ENCODE measurements at regions not wholly inside any gene's neighbourhood (a gene's known extent, or its start where the extent isn't known, plus 50 kb on each side); places are given as distances from the start of the nearest gene placed in this dataset.

- H3K9me3 ChIP-seq: no peaks in the 10 kb centered on the region
- DNase-seq: no peak
- H4K20me1 ChIP-seq (ENCODE audit: insufficient read depth): no peaks in the 10 kb centered on the region
- H3K4me1 ChIP-seq (ENCODE audit: control insufficient read depth in 1 of 2, insufficient read depth in 2 of 2, low read depth in 1 of 2, low read length in 1 of 2): peaks cover 0 to 7% of the 10 kb centered on the region in 2 experiments; a peak in 1 of 4 replicates
- POLR2A ChIA-PET: no interaction called here
- no peaks in the 10 kb centered on the region for H3K36me3 ChIP-seq (replicated peaks in 1 of 2; ENCODE audit: control insufficient read depth in 1 of 2, insufficient read depth in 2 of 2, low read length in 1 of 2)
- H3K9me2 ChIP-seq: no peaks in the 10 kb centered on the region
- 93% methylated on average over 5 of the region's 5 CpGs for WGBS (ENCODE audit: low lambda C conversion rate)
- CTCF ChIA-PET: no interaction called here
- no peaks in the 10 kb centered on the region; the same call in 1 of the 2 replicates for H3K27me3 ChIP-seq (ENCODE audit: insufficient read depth)
- H3K4me3 ChIP-seq (ENCODE audit: low read depth in 2 of 2, low read length in 1 of 2): no peak overlapping the region
- H3K9ac ChIP-seq: no peak overlapping the region
- H2AFZ ChIP-seq (ENCODE audit: low read depth): no peak overlapping the region
- TF ChIP-seq PBX3 (IDR thresholded peaks at IDR 0.05): no peak
- no peak for TF ChIP-seq ELF1 (IDR thresholded peaks at IDR 0.05)
- TF ChIP-seq IRF3 (IDR thresholded peaks at IDR 0.05; ENCODE audit: low read depth, low read length): no peak
- no peak for TF ChIP-seq TEAD4 (IDR thresholded peaks at IDR 0.05; ENCODE audit: borderline replicate concordance, insufficient read depth)
- TF ChIP-seq FOSL2 (IDR thresholded peaks at IDR 0.05; ENCODE audit: borderline replicate concordance, low read depth): no peak
- no peak for TF ChIP-seq RXRA (IDR thresholded peaks at IDR 0.05; ENCODE audit: borderline replicate concordance, low read depth)
- no peak for TF ChIP-seq MEF2A (IDR thresholded peaks at IDR 0.05; ENCODE audit: borderline replicate concordance, low read depth)
- TF ChIP-seq USF1 (IDR thresholded peaks at IDR 0.05; ENCODE audit: borderline replicate concordance, low read depth): no peak
- no peak for TF ChIP-seq RCOR1 (IDR thresholded peaks at IDR 0.05; ENCODE audit: low read length)
- H3F3A ChIP-seq (replicated peaks; ENCODE audit: insufficient read depth): no peaks in the 10 kb centered on the region
- H3K27ac ChIP-seq (ENCODE audit: low read depth in 2 of 2, low read length in 1 of 2): no peak overlapping the region
- no peaks in the 10 kb centered on the region for H3K79me2 ChIP-seq (ENCODE audit: insufficient read depth)
- H3K4me2 ChIP-seq: no peak overlapping the region
These were observed 195.4 kb upstream of the ZMIZ1 start for GRCh38 chr10:78873413-78873812.

- Histone ChIP-seq H2AFZ (ENCODE audit: low read depth) (no peak overlapping the region), H3K9ac (no peak overlapping the region)
- CTCF ChIA-PET: interaction anchor here (1.8 kb wide), 1 partner anchor 11 kb away, joined by 4 read pairs; no protein-coding TSS in a partner anchor
- TF ChIP-seq RFX5 (IDR thresholded peaks at IDR 0.05; ENCODE audit: low read length) (no peak), PBX3 (IDR thresholded peaks at IDR 0.05) (no peak), RAD21 (IDR thresholded peaks at IDR 0.05; ENCODE audit: low read length) (no peak), REST (IDR thresholded peaks at IDR 0.05; ENCODE audit: low read depth, low read length) (no peak), NRF1 (IDR thresholded peaks at IDR 0.05; ENCODE audit: low read depth, low read length) (no peak), SIN3A (IDR thresholded peaks at IDR 0.05; ENCODE audit: borderline replicate concordance, low read depth, low read length) (no peak), GATA2 (CRISPR knock-in tag; IDR thresholded peaks at IDR 0.05) (no peak), GABPA (IDR thresholded peaks at IDR 0.05; ENCODE audit: low read depth) (no peak), CTCF (IDR thresholded peaks at IDR 0.05) (no peak), TCF12 (IDR thresholded peaks at IDR 0.05) (no peak)
These were observed 193.4 kb upstream of the ZMIZ1 start for GRCh38 chr10:78875331-78875877.

More at GRCh38 chr10:78875331-78875877, 193.4 kb upstream of the ZMIZ1 start:
- peaks cover 3% of the 10 kb centered on the region for H3F3A ChIP-seq (replicated peaks; ENCODE audit: insufficient read depth)
- no peak overlapping the region for H3K27ac ChIP-seq (ENCODE audit: low read depth in 2 of 2, low read length in 1 of 2)
- H4K20me1 ChIP-seq (ENCODE audit: insufficient read depth): no peaks in the 10 kb centered on the region
- no peaks in the 10 kb centered on the region; the same call in 1 of the 2 replicates for H3K27me3 ChIP-seq (ENCODE audit: insufficient read depth)
- no peak for DNase-seq
- 62% methylated on average over 2 of the region's 2 CpGs for WGBS (ENCODE audit: low lambda C conversion rate)
- POLR2A ChIA-PET: interaction anchor here (0.9 kb wide), 1 partner anchor 57 kb away, joined by 3 read pairs; no protein-coding TSS in a partner anchor
- H3K4me3 ChIP-seq (ENCODE audit: low read depth in 2 of 2, low read length in 1 of 2): no peak overlapping the region
- no peak overlapping the region for H3K4me2 ChIP-seq
- no peaks in the 10 kb centered on the region for H3K9me2 ChIP-seq
- H3K79me2 ChIP-seq (ENCODE audit: insufficient read depth): no peaks in the 10 kb centered on the region
- no peaks in the 10 kb centered on the region; a peak in 1 of 4 replicates for H3K4me1 ChIP-seq (ENCODE audit: control insufficient read depth in 1 of 2, insufficient read depth in 2 of 2, low read depth in 1 of 2, low read length in 1 of 2)
- H3K36me3 ChIP-seq (replicated peaks in 1 of 2; ENCODE audit: control insufficient read depth in 1 of 2, insufficient read depth in 2 of 2, low read length in 1 of 2): no peaks in the 10 kb centered on the region
- H3K9me3 ChIP-seq: no peaks in the 10 kb centered on the region
